ENCODE measurements at regions not wholly inside any gene's neighbourhood (a gene's known extent, or its start where the extent isn't known, plus 50 kb on each side); places are given as distances from the start of the nearest gene placed in this dataset.
"Not testable (repeated sequence)": the region's sequence is repeated elsewhere in the genome, so short reads cannot be mapped to it uniquely, and the experiment has no call there.

DNA sequence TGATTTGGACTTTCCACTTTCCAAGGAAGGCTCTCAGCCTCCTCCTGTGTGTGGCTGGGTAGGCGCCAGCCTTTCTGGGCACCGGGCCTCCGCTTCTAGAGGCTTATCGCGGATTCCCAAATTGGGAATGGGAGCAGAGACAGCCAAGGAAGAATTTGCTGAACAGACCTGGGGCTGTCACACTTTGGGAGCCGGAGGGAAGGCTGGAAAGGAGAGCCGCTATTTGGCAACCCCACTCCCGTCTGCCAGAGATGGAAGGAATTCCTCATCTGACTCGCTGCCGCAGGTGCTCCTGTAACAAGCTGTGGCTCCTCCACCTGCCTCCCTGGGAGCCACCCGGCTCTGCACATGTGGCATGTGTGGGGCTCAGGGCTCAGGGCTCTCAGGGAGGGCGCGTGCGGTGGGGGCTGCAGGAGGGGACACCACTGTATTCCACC lies 50.8 kb upstream of the ECHDC3 start:
- DNase-seq (ENCODE audit: low spot score): no peak

DNA sequence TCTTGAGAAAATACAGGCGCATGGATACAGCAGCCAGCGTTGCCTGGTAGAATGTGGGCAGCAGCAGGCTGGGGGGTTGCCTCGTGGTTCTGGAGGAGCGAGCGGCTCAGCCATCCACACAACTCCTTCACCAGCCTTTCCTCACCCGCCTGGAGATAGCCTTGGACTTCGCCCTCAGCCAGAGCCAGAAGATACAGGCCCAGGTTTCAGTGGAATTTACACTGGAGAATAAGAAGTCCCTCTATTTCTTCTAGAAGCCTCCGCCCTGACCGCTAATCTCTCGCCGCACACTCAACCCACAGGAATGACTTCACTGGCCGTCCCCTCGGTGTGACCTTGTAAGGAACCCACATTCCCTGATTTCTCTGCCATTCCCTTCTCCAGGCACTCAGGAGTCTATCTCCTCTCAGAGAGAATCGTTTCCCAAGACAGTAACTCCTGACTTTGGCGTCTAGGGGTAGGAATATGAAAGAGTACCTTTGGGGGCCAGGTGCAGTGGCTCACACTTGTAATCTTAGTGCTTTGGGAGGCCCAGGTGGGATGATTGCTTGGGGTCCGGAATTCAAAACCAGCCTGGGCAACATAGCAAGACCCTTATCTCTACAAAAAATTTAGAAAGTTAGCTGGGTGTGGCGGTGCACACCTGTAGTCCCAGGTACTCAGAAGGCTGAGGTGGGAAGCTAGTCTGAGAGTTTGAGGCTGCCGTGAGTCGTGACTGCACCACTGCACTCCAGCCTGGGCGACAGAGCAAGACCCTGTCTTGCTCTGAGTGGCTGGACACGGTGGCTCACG lies 52.0 kb upstream of the ECHDC3 start:
- no peak for DNase-seq (ENCODE audit: low spot score)

DNA sequence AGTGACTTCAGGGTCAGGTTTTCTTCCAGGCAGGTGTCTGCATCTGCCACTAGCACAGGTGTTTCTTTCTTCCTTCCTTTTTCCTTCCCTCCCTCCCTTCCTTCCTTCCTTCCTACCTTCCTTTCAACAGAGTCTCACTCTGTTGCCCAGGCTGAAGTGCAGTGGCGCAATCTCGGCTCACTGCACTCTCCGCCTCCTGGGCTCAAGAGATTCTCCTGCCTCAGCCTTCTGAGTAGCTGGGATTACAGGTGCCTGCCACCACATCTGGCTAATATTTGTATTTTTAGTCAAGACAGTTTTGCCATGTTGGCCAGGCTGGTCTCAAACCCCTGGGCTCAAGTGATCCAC lies 53.8 kb upstream of the ECHDC3 start:
- DNase-seq (ENCODE audit: low spot score): not testable (repeated sequence)

DNA sequence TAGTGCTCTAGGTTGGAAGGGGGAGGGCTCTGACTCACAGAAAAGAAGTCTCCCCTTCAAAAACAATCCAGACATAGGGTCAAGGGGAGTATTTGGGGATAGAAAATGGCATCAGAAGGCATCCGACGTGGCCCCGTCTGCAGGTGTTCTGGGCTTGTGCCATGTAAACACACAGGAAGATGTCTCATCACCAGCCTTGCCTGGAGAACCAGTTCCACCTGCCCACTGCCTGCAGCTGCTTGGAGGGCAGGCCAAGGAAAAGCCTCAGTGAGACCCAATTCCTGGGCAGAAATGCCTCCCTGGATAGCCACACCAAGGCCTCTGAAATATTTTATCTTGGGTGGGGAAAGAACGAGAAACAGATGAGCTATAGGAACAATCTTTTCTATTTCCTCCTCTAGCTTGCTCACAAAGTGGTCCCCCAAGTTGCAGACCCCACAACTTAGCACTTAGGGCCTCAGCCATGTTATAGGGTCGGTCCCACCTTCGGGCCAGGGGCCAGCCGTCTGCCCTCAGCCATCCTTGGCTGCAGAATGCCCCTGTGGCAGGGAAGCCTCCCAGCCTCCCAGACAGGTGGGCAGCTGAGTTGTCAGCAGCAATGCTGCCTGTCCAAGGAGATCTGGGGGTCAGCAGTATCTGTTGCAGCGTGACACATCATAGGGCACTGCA lies 54.3 kb upstream of the ECHDC3 start:
- no peak for DNase-seq (ENCODE audit: low spot score)

DNA sequence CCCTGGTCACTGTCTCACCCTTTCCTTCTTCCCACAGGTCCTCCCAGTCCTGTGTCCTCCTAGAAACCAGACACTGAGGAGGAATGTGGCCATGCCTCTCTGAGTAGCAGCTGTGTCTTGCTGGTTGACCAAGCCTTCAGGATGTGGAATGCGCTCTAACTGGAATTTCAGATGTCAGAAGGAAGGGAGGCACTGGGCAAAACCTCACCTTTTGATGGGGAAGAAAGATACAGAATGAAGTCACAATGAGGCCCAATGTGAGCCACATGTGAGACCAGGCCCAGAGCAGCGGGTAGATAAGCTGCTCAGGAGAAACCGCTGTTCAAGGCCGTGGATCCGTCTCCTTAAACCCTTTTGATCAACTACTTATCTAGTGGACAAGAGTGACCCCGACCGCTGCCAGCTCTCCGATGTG lies 54.8 kb upstream of the ECHDC3 start:
- peak; percentile 59 for DNase-seq (ENCODE audit: low spot score)

DNA sequence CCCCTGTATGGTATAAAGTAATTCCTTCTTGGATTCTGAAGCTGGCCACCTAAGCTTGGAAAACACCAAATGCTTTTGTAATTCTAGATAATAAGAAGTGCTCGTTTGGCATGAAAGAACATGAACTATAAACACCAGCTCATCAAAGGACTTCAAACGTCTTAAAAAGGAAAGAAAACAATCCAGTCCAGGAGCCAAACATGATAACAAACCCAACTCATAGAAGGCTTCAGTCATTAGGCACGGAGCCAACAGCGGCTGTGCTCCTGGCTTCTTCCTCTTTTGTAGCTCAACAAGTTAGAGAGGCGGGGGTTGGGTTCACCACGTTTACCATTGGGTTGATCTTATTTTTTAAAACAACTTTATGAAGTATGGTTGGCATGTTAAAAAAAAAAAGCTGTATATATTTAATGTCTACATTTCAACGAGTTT lies 56.4 kb upstream of the ECHDC3 start:
- no peak for DNase-seq (ENCODE audit: low spot score)

DNA sequence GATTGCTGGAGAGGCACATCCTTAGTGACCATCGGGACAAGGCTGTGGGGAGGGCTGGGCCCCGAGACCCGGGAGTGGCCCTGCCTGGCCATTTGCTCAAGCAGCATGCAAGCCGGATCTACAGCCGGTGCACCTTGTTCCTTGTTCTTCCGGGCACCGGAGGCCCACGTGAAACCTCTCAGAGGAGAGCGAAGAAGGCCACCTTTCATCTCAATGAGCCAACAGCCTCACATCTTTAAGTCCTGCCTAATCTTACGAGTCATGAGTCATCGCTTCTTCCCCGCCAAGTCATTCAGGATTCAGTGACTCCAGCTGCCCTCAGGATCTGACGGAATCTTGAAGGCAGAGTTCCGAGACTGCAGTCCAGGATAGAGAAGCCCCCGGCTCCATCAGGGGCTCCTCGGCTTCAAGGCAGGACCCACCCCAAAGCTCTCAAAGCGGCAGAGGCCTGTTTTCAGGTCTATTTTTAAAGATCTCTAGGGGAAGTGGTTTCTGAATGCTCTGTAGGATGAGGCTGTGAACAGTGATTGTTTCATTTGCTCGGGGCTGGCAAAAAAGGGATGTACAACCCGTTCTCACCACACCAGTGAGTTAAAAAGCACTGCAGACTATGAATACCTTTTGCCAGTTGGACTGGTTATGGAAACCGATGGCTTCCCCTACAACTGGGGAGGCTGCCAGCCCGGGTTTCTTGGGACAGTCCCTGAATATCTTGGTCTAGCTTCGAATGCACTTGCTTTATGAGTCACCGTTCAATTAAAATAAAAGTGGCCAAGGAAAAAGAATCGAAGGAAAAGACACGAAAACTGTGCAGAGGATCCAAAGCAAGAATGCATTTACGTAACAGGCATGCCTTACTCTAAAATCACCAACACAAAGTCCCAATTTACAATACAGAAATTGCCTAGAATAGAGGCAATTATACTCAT lies 57.2 kb upstream of the ECHDC3 start:
- DNase-seq (ENCODE audit: low spot score): peak; percentile 50

DNA sequence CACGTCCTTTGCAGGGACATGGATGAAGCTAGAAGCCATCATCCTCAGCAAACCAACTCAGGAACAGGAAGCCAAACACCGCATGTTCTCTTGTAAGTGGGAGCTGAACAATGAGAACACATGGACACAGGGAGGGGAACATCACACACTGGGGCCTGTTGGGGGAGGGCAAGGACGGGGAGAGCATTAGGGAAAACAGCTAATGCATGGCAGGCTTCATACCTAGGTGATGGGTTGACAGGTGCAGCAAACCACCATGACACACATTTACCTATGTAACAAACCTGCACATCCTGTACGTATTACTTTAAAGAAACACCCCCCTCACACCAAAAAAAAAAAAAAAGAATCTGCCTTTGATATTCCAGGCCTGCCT lies 57.9 kb upstream of the ECHDC3 start:
- not testable (repeated sequence) for DNase-seq (ENCODE audit: low spot score)

DNA sequence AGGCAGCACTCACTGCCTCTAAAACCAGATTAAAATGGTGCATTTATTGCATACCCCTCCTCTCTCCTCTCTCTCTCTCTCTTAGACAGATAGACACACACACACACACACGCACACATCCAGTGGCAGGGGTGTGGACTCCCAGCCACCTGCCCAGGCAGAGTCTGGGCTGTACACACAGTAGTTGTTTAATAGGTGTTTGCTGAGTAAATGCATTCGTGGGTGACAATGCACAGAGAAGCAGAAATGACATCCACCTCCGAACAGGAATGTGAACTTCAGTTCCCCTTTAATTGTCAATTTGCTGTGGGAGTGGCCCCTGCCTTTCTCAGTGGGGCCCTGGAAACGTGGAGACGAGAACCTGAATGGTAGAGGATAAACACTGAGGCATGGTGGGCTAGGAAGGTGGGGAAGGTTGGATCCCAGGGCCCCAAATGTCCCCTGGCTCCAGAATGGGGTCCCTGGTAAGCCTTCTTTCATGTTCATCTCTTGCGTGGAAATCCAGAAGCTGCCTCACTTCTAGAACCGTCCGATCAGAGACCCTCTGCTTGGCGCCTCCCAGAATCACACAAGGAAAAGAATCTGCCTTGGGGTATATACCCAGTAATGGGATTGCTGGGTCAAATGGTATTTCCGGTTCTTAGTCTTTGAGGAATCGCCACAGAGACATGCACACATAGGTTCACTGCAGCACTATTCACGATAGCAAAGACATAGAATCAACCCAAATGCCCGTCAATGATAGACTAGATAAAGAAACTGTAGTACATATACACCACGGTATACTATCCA lies 58.5 kb upstream of the ECHDC3 start:
- no peak for DNase-seq (ENCODE audit: low spot score)

DNA sequence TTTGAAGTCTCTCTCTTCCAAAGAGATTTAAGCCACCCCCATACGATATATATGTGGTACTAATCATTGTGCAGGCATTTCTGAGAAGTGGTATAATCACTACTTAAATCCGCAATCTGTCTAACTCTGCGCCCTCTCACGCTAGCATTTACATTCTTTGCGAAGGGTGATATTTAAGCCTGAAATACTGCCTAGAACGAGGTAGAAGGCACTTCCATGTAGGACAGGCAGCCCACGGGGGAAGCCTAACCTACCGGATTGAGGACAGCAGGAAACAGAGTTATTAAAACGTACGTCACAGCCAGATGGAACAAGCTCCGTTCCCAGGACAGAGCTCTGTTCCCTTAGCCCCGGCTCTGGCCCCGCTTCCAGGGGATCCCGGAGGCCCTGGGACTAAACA lies 59.3 kb upstream of the ECHDC3 start:
- DNase-seq (ENCODE audit: low spot score): no peak

DNA sequence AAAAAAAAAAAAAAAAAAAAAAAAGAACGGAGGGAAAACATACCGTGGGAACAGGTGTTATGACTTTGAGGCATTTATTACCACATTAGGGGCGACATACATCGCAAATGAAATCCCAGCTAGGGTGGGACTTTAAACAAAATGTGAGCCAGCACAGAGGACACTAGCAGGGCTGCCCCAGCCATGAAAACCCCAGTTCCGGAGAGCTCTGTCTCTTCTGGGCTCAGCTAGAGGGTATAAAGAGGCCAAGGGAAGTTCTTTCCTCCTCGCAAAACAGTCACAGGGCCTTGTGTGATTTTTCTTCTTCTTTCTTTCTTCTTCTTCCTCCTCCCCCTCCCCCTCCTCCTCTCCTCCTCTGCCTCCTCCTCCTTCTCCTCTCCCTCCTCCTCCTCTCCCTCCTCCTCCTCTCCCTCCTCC lies 59.9 kb upstream of the ECHDC3 start:
- DNase-seq (ENCODE audit: low spot score): no peak

DNA sequence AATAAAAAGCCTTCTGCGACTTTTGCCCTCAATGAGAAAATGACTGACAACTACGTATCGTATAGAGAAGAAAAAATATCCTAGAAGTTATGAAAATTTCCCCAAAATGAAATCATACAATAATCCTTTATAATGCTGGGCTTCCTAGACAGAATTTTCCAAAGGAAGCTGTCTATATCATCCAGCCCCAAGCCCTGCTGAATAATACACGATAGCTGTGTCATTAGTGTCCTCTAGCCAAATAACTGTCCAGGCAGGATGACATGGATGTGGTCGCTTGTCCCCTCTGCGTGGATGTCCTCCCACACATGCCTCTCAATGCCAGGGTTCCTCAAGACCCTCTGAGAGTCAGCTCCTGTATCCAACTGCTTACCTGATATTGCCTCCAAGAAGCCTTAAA lies 61.7 kb upstream of the ECHDC3 start:
- no peak for DNase-seq (ENCODE audit: low spot score)

DNA sequence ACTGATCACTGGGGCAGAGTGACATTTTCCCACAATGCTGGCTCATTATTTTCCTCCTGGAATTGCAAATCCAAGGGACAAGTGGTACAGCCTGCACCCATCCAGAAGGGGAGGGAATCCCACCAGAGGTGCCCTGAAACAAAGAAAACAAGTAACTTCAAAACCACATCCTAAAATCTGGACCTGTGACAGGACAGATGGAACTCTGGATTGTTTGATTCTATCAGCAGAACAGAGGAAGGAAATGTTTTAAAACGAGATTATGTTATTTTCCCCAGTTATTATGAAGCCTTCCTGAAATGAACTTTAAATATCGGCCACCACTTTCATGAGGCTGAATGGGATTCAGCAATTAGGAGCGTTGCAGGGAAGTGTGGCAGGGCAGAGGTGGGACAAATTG lies 62.2 kb upstream of the ECHDC3 start:
- DNase-seq (ENCODE audit: low spot score): no peak

DNA sequence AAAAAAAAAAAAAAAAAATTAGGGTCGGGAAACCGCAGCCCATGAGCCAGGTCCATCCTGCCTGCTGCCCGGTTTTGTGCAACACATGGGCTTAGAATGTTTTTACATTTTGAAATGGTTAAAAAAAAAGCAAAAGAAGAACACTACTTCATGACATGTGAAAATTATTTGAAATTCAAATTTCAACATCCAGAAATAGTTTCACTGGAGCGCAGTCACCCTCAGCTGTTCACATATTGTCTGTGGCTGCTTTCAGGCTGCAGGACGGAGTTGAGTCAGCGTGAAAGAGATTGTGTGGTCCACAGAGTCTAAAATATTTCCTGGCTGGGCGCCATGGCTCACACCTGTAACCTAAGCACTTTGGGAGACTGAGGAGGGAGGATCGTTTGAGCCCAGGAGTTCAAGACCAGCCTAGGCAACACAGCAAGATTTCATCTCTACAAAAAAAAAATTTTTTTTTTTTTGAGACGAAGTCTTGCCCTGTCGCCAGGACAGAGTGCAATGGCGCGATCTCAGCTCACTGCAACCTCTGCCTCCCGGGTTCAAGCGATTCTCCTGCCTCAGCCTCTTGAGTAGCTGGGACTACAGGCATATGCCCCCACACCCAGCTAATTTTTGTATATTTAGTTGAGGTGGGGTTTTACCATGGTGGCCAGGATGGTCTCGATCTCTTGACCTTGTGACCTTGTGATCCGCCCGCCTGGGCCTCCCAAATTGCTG lies 63.9 kb upstream of the ECHDC3 start:
- no peak for DNase-seq (ENCODE audit: low spot score)

DNA sequence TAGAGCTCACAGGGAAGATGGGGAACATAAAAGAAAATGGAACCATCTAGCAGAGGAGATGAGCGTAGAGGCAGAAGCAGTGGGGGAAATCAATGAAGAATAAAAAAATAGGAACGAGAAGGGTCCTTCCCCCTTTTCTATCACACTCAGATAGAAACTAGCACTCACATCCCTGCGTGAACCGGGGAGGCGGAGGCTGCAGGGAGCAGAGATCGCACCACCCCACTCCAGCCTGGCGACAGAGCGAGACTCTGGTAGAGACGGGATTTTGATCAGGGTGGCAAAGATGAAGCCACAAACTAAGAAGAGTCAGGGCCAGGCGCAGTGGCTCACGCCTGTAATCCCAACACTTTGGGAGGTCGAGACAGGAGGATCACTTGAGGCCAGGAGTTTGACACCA lies 64.7 kb upstream of the ECHDC3 start:
- DNase-seq (ENCODE audit: low spot score): no peak

DNA sequence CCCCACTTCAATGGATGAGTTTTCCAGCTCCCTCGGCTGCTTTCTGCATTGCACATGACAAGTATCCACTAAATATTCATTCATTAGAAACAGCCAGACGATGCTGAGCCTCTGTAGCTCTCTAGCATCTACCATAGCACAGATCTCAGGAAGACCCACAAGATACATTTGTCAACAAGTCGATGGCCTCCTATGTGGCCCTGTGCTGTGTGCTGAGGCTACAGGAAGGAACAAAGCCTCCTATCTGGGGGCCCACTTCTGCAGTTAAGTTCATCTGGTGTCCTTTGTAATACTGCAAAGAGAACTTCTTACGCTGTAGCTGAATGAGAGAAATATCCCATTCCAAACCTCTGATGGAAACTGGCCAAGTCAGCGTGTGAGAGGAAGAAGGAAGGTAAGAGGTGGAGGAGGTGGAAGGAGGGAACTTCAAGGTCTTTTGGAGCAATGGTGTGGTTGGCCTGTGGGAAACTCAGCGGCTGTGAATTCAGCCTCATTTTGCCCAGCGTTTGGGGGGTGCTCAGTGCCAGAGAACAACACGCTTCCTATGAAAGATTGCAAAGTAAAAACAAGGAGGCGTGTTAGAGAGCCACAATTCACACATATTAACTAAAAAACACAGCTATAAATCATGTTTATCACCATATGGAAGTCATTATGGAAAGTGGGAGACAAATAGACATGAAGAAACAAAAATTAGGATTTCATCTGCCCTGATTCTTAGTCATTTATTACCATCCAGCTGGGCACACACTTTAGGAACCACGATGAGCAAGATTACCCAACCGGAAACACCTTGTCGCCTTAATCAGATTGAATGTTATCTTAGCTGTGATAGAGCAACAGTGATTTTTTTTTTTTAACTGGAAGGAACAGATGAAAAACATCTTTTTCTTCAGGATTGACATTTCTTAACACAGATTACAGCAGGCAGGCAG lies 62.2 kb upstream of the USP6NL start:
- DNase-seq (ENCODE audit: low spot score): no peak

DNA sequence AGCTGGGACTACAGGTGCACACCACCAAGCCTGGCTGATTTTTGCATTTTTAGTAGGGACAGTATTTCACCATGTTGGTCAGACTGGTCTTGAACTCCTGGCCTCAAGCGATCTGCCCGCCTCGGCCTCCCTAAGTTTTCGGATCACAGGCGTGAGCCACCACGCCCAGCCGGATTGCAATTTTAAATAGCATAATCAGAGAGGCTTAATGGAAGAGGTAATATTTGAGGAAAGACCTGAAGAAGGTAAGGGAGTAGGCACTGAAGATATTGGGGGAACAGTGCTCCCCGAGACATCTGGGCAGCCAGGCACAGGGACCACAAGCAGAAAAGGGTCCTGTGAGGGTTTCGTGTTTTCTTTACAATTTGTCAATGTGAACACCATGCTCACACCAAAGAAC lies 61.4 kb upstream of the USP6NL start:
- no peak for DNase-seq (ENCODE audit: low spot score)

DNA sequence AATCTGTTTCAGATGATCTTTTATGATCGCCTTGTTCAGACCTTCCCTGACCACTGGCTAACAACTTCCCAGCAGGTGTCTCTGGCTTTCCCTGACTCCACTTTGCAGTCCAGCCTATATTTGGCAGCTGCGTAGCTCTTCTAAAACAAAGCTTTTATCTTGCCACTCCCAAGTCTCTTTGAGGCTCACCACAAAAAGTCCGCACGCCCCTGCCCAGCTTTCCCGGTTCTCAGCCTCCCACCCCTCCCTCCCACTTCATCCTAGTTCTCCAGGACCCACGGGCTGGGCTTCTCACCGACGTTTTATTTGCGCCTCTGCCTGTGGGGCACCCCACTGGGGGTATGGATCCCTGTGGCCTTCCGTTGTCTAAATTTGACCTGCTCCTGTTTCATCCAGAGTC lies 58.9 kb upstream of the USP6NL start:
- DNase-seq (ENCODE audit: low spot score): no peak

DNA sequence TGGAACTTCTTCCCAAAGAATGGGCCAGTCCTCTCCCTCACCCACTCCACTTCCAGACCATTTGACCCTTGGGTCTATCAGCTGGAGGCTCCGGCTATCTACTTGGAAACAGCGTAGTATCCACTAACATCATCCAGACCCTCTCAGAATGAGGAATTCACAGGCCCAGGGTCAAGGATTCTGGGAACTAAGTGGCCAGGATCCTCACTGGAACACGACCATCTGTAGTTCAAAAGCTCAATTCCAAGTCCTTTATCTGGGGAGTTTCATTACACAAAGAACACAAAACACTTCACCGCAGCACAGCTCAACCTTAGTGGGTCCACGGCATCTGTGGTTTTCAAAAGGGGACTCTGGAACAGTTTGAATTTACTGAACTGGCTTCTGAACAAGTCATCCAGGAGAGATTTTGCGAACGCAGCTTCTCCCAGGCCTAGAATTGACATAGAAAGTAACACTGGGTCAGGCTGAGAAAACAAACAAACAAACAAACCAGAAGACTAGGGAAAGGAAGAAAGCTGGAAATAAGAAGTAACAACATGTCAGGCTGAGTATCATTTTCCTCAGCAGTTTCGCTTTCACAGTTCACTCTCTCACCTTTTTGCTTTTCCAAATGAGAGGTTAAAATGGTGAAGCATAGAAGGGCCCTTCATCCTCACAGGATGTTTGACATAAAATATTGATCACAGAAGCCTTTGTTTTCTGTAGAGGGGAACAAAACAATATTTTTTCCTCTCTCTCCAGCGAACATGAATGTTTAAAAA lies 57.6 kb upstream of the USP6NL start:
- DNase-seq (ENCODE audit: low spot score): no peak
